Erythroblast (primary cell): ENCODE measurements at regions not wholly inside any gene's neighbourhood (a gene's known extent, or its start where the extent isn't known, plus 50 kb on each side); places are given as distances from the start of the nearest gene placed in this dataset.

Experiments used
- GATA1 ChIP-seq: IDR thresholded peaks from 2 replicates; pipeline ENCODE4 v1.6.1; 2011; ENCODE audit warnings: low read depth, mild to moderate bottlenecking, control low read depth, low read length, moderate library complexity
- POLR2A ChIP-seq: IDR thresholded peaks from 2 replicates; pipeline ENCODE4 v1.6.1; 2011; ENCODE audit warnings: mild to moderate bottlenecking, low read length

DNA sequence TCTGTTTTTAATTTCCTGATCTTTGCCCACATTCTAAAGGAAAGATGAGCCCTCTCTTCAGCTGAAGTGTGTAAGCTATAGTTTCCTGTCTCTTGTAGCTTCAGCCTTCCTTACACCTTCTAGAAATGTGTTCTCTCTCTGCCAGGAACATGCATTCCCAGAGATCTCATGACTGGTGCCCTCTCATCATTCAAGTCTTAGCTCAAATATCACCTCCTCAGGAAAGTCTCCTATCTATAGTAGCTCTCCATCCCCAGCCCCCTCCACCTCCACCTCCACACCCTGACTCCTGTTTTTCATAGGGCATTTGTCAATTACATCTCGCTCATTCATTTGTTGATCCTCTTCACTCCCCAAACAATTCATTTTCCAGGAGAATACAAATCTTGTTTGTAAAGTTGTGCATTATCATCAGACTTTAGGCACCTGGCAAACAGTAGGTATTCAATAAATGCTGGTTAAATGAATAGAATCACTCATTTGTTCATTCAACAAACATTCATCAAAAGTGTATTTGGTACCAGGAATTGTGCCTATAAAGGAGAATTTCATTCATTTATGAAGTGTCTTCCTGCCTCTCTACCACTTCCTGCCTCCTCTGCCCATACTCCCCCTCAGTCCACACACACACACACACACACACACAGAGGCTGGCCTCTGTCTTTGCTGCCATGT lies 160.3 kb downstream of the BBOX1 start:
- no peak for TF ChIP-seq POLR2A
- TF ChIP-seq GATA1 = no peak
